ENCODE measurements at regions not wholly inside any gene's neighbourhood (a gene's known extent, or its start where the extent isn't known, plus 50 kb on each side); places are given as distances from the start of the nearest gene placed in this dataset.

DNA sequence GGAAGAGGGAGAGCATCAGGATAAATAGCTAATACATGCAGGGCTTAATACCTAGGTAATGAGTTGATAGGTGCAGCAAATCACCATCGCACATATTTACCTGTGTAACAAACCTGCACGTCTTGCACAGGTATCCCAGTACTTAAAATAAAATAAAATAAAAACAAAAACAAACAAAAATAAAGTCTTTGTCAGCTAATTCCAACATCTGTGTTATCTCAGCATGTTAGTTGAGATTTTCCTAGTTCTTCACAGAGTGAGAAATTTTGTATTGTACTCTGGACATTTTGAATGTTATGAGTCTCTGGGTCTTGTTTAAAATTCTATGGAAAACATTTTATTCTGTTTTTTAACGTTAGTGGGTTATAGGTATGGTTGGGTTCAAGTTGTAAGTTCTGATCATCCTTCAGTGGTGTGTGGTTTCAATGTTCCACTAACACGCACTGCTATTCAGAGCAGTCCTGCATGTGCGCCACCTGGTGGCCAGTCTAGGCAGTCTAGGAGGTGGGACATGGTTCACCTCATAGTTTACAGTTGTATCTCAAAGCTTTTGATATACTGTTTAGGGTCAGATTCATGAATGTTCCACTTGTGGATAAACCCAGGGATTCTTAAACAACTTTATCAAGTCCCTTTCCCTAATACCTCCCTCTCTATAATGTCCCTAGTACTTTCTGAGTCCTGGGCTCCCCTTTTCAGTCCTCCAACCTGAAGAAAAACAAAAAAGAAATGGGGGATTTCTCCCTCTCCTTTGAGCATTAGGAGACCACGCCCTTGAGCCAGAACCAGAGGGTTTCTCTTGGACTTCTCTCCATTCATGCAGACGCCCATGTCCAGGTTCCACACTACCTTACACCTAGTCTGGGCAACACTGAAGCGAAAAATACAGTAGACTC lies 213.4 kb upstream of the GATA6 start:
- DNase-seq (ENCODE audit: low read depth) = no peak
- TF ChIP-seq, protein P1, sequence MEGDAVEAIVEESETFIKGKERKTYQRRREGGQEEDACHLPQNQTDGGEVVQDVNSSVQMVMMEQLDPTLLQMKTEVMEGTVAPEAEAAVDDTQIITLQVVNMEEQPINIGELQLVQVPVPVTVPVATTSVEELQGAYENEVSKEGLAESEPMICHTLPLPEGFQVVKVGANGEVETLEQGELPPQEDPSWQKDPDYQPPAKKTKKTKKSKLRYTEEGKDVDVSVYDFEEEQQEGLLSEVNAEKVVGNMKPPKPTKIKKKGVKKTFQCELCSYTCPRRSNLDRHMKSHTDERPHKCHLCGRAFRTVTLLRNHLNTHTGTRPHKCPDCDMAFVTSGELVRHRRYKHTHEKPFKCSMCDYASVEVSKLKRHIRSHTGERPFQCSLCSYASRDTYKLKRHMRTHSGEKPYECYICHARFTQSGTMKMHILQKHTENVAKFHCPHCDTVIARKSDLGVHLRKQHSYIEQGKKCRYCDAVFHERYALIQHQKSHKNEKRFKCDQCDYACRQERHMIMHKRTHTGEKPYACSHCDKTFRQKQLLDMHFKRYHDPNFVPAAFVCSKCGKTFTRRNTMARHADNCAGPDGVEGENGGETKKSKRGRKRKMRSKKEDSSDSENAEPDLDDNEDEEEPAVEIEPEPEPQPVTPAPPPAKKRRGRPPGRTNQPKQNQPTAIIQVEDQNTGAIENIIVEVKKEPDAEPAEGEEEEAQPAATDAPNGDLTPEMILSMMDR (IDR thresholded peaks at IDR 0.05; ENCODE audit: control insufficient read depth, extremely low read depth, insufficient read depth) = peak; percentile 98
- no peak overlapping the region for H3K4me3 ChIP-seq (ENCODE audit: low read depth, low read length)

- H3K4me3 ChIP-seq (ENCODE audit: low read depth, low read length) = no peak overlapping the region
- no peak for DNase-seq (ENCODE audit: low read depth)
- TF ChIP-seq, protein P1 (IDR thresholded peaks at IDR 0.05; ENCODE audit: control insufficient read depth, extremely low read depth, insufficient read depth) = no peak
These were observed 211.1 kb upstream of the GATA6 start for GRCh38 chr18:21958263-21958662.

DNA sequence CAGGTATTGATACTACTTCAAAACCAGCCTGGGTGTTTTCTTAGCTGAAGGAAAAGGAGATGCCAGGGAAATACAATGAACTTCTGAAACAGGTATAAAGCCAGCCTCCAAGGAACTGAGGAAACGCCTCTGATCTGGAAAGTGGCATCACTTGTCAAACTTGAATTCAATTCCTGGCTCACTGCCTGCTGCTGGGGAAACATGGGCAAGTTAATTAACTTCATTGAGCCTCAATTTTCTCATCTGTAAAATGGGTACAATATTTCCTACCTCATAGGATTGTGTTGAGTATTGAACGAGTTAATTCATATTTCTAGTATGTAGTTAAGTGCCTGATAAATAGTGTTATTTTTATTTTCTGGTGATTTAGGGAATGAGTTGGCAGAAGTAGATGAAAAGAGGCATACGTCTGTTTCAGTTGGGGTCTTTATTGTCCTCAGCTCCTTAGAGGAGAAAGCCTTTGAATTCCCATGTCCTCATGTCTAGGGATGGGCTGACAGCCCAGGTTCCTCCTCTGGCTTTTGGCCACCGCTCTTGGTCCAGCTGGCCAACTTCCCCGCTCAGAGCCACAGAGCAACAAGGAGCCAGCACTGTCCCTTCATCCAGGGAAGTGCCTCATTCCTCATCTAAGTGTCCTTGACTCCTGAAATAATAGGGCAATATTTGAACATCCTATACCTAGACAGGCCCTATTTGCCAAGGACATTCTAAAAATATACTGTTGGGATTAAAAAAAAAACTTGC lies 210.5 kb upstream of the GATA6 start:
- no peak overlapping the region for H3K4me3 ChIP-seq (ENCODE audit: low read depth, low read length)
- DNase-seq (ENCODE audit: low read depth) = no peak
- TF ChIP-seq, protein P1 (IDR thresholded peaks at IDR 0.05; ENCODE audit: control insufficient read depth, extremely low read depth, insufficient read depth) = no peak

DNA sequence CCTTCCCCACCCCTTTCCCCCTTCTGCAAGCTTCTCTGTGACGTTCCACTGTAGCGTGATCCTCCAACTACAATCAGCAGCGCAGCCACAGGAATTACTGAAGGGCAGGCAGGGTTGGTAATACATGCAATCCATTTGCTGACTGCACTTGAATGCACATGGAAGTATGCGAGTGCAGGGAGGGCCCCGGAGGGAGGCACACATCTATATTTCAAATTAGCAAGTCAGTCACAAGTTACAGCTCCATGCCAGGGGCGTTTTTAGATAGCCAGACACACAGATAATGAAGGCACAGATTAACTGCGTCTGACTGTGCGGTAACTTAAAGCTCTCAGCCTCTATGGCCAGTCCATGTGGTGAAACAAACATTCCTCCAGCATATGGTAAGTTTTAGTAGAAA lies 209.2 kb upstream of the GATA6 start:
- TF ChIP-seq, protein P1 (IDR thresholded peaks at IDR 0.05; ENCODE audit: control insufficient read depth, extremely low read depth, insufficient read depth) = no peak
- DNase-seq (ENCODE audit: low read depth) = no peak
- H3K4me3 ChIP-seq (ENCODE audit: low read depth, low read length) = no peak overlapping the region

- DNase-seq (ENCODE audit: low read depth) = no peak
- TF ChIP-seq, protein P1 (IDR thresholded peaks at IDR 0.05; ENCODE audit: control insufficient read depth, extremely low read depth, insufficient read depth) = no peak
- no peak overlapping the region for H3K4me3 ChIP-seq (ENCODE audit: low read depth, low read length)
These were observed 206.1 kb upstream of the GATA6 start for GRCh38 chr18:21963336-21963735.

DNA sequence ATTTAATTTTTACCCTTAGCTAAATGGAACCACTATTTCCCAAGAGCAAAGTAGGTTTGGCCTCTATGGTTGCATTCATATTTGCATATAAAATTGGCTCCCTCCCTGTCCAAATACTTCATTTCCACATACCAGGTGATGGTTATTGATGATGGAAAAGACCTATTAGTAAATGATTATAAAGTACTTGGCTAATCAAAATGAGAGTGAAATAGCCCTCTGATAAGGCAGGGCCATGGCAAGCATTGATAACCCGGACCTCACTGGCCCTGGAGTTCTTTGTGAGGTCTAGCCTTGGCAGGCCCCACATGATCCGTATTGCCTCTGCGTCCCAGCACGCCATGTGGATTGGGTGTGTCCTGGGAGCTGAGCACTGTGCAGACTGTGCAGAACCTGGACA lies 201.1 kb upstream of the GATA6 start:
- TF ChIP-seq, protein P1 (IDR thresholded peaks at IDR 0.05; ENCODE audit: control insufficient read depth, extremely low read depth, insufficient read depth) = no peak
- no peak overlapping the region for H3K4me3 ChIP-seq (ENCODE audit: low read depth, low read length)
- no peak for DNase-seq (ENCODE audit: low read depth)

All from LNCaP clone FGC (cell line).